A549 (cell line): ENCODE measurements at regions not wholly inside any gene's neighbourhood (a gene's known extent, or its start where the extent isn't known, plus 50 kb on each side); places are given as distances from the start of the nearest gene placed in this dataset.

Experiments used
- ATAC-seq, 2 experiments: fragments of 200-7000 bp in 1 of 2; fragments of >200 bp in 1 of 2; cut with Nextera tagmentation in 1 of 2; cut with Tn5 transposase in 1 of 2; 3 replicates each; pipeline versions ENCODE4 v1.8.0 to v1.9.1; 2018 to 2020; ENCODE audit warnings: mild to moderate bottlenecking in 1 of 2, moderate library complexity in 1 of 2
- CTCF ChIA-PET: fragments of 300-600 bp; sonication (Branson Sonifier 250); formaldehyde crosslinking; extraction: SDS; loops from one replicate; lab custom pipeline; 2021; ENCODE audit warnings: antibody characterized with exemption, inconsistent platforms; lab: Yijun Ruan, JAX
- POLR2A ChIA-PET: fragments of 350-600 bp; formaldehyde crosslinking; extraction: SDS; loops from one replicate; lab custom pipeline; 2021; ENCODE audit warnings: antibody characterized with exemption, inconsistent platforms; lab: Yijun Ruan, JAX
- DNase-seq, 2 experiments: peaks; one replicate each; pipeline versions ENCODE4 v3.0.0 to v3.0.0-alpha.2; 2011 to 2016; ENCODE audit warnings: low read depth in 1 of 2, low spot score in 1 of 2
- FAIRE-seq: peaks from 2 replicates; lab custom pipeline; 2011; peaks lifted over from hg19 to GRCh38; lab: Jason Lieb, UNC
- H3K27ac ChIP-seq, 2 experiments: fragments of >200 bp; sonication (Bioruptor Twin); formaldehyde crosslinking; 3 replicates each; pipeline ENCODE4 v1.5.1; 2016 to 2017
- H3K4me1 ChIP-seq: fragments of >200 bp; sonication (Bioruptor Twin); formaldehyde crosslinking; 3 replicates; pipeline ENCODE4 v1.6.1; 2016
- H3K4me2 ChIP-seq: fragments of >200 bp; sonication (Bioruptor Twin); formaldehyde crosslinking; 3 replicates; pipeline ENCODE4 v1.6.1; 2016
- H3K4me3 ChIP-seq: fragments of >200 bp; sonication (Bioruptor Twin); formaldehyde crosslinking; 3 replicates; pipeline ENCODE4 v1.5.1; 2016
- H3K9me3 ChIP-seq: fragments of >200 bp; sonication (Bioruptor Twin); formaldehyde crosslinking; 3 replicates; pipeline ENCODE4 v1.6.1; 2016
- CBX2 ChIP-seq: fragments of 200-600 bp; sonication (generic); IDR thresholded peaks from 2 replicates; pipeline ENCODE4 v1.6.1; 2016; ENCODE audit warnings: low read depth, mild to moderate bottlenecking, borderline replicate concordance
- CBX8 ChIP-seq: fragments of 200-600 bp; sonication (generic); IDR thresholded peaks from 2 replicates; pipeline ENCODE4 v1.6.1; 2016
- CHD4 ChIP-seq: fragments of 200-600 bp; sonication (generic); IDR thresholded peaks from 2 replicates; pipeline ENCODE4 v1.6.1; 2016; ENCODE audit warnings: antibody characterized with exemption, mild to moderate bottlenecking, borderline replicate concordance
- EHMT2 ChIP-seq: fragments of 200-600 bp; sonication (generic); IDR thresholded peaks from 2 replicates; pipeline ENCODE4 v1.6.1; 2016; ENCODE audit warnings: antibody characterized with exemption, low read depth, mild to moderate bottlenecking, moderate library complexity
- ESRRA ChIP-seq: fragments of 150-350 bp; IDR thresholded peaks from 2 replicates; pipeline ENCODE4 v1.6.1; 2014; ENCODE audit warnings: mild to moderate bottlenecking, low read length, borderline replicate concordance
- FOXS1 ChIP-seq: fragments of 250-450 bp; sonication (Bioruptor Pico); IDR thresholded peaks from 2 replicates; pipeline ENCODE4 v1.5.0; 2020; ENCODE audit warnings: mild to moderate bottlenecking, moderate library complexity
- HDAC2 ChIP-seq: fragments of 200-600 bp; sonication (generic); IDR thresholded peaks from 2 replicates; pipeline ENCODE4 v1.6.1; 2016
- HOXA7 ChIP-seq: fragments of 250-450 bp; sonication (Bioruptor Pico); IDR thresholded peaks from 2 replicates; pipeline ENCODE4 v1.5.0; 2020; ENCODE audit warnings: mild to moderate bottlenecking, moderate library complexity
- HOXB13 ChIP-seq: fragments of 250-450 bp; sonication (Bioruptor Pico); IDR thresholded peaks from 2 replicates; pipeline ENCODE4 v1.5.0; 2020; ENCODE audit warnings: low read depth, mild to moderate bottlenecking, moderate library complexity
- JUNB ChIP-seq: fragments of >200 bp; sonication (Bioruptor Twin); formaldehyde crosslinking; IDR thresholded peaks from 2 replicates; pipeline ENCODE4 v1.6.1; 2016
- MAFK ChIP-seq: fragments of 450-650 bp; IDR thresholded peaks from 2 replicates; pipeline ENCODE4 v1.6.1; 2014; ENCODE audit not compliant: partially characterized antibody
- POLR2A ChIP-seq: IDR thresholded peaks from 2 replicates; pipeline ENCODE4 v1.6.1; 2012; ENCODE audit warnings: mild to moderate bottlenecking, low read length
- POLR2AphosphoS2 ChIP-seq: conservative IDR thresholded peaks from 2 replicates; pipeline ENCODE4 v1.6.1; 2012; ENCODE audit warnings: low read length, improper control_type of control experiment, inconsistent platforms
- RNF2 ChIP-seq: fragments of 200-600 bp; sonication (generic); IDR thresholded peaks from 2 replicates; pipeline ENCODE4 v1.6.1; 2016; ENCODE audit warnings: low read depth, mild to moderate bottlenecking, antibody characterized with exemption, moderate library complexity, borderline replicate concordance
- SREBF2 ChIP-seq: fragments of 450-650 bp; IDR thresholded peaks from 2 replicates; pipeline ENCODE4 v1.6.1; 2014; ENCODE audit warnings: mild to moderate bottlenecking, moderate library complexity
- ZFP36 ChIP-seq: fragments of 450-650 bp; IDR thresholded peaks from 2 replicates; pipeline ENCODE4 v1.6.1; 2014; ENCODE audit warnings: borderline replicate concordance; ENCODE audit not compliant: partially characterized antibody
- WGBS: methylation state at CpG from one replicate; pipeline ENCODE4 v1.1.6; 2017; ENCODE audit errors: missing lambda C conversion rate; 5-methylcytosine and 5-hydroxymethylcytosine counted together
- TF ChIP-seq, protein P1 (sequence below): IDR thresholded peaks from 2 replicates; pipeline ENCODE4 v1.6.1; 2012; ENCODE audit warnings: low read depth, borderline replicate concordance
- TF ChIP-seq, protein P2 (sequence below): fragments of >200 bp; sonication (Bioruptor Twin); formaldehyde crosslinking; IDR thresholded peaks from 3 replicates; pipeline ENCODE4 v1.5.1; 2016
- TF ChIP-seq, protein P3 (sequence below): fragments of >200 bp; sonication (Bioruptor Twin); formaldehyde crosslinking; IDR thresholded peaks from 2 replicates; pipeline ENCODE4 v1.6.1; 2016
- TF ChIP-seq, protein P4 (sequence below): fragments of 250-450 bp; sonication (Bioruptor Pico); IDR thresholded peaks from 2 replicates; pipeline ENCODE4 v1.5.0; 2021; ENCODE audit warnings: mild to moderate bottlenecking, moderate library complexity, borderline replicate concordance

DNA sequence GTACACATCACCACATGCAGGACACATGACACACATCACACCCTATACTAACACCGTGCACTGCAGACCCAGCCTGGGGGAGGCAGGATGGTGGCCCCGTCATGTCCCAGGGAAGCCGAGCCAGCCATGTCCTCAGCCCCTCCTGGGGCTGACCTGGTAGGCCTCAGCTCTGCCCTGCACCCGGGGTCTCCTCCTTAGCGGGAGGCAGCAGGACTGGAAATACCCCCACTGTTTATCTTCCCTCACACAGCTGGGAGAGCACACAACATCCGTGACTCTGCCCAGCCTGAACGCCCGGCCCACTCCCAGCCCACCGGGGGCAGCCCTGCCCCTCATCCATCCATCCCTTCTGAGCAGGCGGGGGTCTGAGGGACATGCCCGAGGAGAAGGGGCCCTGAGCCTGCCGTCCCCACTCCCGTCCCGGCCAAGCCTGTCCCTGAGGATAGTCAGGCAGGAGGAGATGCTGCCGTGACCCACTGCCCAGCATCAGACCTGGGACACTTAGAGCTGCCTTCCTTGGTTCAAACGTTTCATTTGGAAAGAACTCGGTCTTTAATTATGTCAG lies 945.0 kb downstream of the BRD1 start:
- no peaks in the 10 kb centered on the region for H3K4me1 ChIP-seq
- FAIRE-seq (no peak), ATAC-seq (no peak), DNase-seq (no peak)
- no peak overlapping the region for H3K4me3 ChIP-seq
- H3K4me2 ChIP-seq: no peak overlapping the region
- H3K9me3 ChIP-seq: no peaks in the 10 kb centered on the region
- TF ChIP-seq RNF2: no peak
- no peak for TF ChIP-seq HOXB13 (CRISPR knock-in tag)
- TF ChIP-seq, protein P1, sequence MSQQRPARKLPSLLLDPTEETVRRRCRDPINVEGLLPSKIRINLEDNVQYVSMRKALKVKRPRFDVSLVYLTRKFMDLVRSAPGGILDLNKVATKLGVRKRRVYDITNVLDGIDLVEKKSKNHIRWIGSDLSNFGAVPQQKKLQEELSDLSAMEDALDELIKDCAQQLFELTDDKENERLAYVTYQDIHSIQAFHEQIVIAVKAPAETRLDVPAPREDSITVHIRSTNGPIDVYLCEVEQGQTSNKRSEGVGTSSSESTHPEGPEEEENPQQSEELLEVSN: no peak
- no peak for TF ChIP-seq HDAC2
- TF ChIP-seq, protein P2, sequence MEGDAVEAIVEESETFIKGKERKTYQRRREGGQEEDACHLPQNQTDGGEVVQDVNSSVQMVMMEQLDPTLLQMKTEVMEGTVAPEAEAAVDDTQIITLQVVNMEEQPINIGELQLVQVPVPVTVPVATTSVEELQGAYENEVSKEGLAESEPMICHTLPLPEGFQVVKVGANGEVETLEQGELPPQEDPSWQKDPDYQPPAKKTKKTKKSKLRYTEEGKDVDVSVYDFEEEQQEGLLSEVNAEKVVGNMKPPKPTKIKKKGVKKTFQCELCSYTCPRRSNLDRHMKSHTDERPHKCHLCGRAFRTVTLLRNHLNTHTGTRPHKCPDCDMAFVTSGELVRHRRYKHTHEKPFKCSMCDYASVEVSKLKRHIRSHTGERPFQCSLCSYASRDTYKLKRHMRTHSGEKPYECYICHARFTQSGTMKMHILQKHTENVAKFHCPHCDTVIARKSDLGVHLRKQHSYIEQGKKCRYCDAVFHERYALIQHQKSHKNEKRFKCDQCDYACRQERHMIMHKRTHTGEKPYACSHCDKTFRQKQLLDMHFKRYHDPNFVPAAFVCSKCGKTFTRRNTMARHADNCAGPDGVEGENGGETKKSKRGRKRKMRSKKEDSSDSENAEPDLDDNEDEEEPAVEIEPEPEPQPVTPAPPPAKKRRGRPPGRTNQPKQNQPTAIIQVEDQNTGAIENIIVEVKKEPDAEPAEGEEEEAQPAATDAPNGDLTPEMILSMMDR: no peak
- TF ChIP-seq ESRRA: no peak
- TF ChIP-seq, protein P3, sequence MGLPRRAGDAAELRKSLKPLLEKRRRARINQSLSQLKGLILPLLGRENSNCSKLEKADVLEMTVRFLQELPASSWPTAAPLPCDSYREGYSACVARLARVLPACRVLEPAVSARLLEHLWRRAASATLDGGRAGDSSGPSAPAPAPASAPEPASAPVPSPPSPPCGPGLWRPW: no peak
- no peak for TF ChIP-seq CBX2
- no peak for TF ChIP-seq EHMT2
- ChIA-PET CTCF (no interaction called here), POLR2A (no interaction called here)
- H3K27ac ChIP-seq: no peak overlapping the region
- WGBS: 25% methylated on average over 7 of the region's 17 CpGs

DNA sequence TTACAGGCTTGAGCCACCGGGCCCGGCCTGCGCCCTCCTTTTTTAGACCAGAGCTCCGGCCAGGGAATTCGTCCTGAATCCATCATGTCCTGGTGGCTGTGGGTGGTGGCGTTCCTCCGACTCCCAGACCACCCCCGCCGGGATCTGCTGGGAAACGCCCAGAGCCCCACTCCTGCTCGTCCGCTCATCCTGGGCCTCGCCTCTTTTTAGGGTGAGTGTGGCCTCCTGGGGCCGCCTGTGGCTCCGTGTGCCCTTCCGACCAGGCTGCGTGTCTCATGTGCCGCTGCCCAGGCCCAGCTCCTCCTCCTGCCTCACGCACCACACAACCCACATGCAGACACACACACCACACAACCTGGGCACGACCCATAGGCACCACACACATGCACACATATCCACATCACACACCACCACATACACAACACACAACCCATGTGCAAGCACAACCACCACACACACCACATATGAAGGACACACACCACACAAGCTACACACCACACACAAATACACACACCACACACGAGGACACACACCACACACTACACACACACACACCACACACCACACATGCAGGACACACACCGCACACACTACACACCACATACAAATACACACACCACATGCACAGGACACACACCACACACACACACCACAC lies 946.2 kb downstream of the BRD1 start:
- DNase-seq (no peak), ATAC-seq (no peak), FAIRE-seq (no peak)
- Histone ChIP-seq H3K27ac (no peak overlapping the region), H3K4me2 (no peak overlapping the region), H3K4me1 (no peaks in the 10 kb centered on the region), H3K4me3 (no peak overlapping the region), H3K9me3 (no peaks in the 10 kb centered on the region)
- TF ChIP-seq, protein P3: no peak
- TF ChIP-seq CBX8 (no peak), SREBF2 (no peak), JUNB (no peak), CHD4 (no peak), POLR2AphosphoS2 (no peak), POLR2A (no peak), FOXS1 (CRISPR knock-in tag) (no peak), MAFK (no peak), HOXA7 (CRISPR knock-in tag) (no peak), ZFP36 (no peak)
- TF ChIP-seq, protein P2: no peak
- TF ChIP-seq, protein P4, sequence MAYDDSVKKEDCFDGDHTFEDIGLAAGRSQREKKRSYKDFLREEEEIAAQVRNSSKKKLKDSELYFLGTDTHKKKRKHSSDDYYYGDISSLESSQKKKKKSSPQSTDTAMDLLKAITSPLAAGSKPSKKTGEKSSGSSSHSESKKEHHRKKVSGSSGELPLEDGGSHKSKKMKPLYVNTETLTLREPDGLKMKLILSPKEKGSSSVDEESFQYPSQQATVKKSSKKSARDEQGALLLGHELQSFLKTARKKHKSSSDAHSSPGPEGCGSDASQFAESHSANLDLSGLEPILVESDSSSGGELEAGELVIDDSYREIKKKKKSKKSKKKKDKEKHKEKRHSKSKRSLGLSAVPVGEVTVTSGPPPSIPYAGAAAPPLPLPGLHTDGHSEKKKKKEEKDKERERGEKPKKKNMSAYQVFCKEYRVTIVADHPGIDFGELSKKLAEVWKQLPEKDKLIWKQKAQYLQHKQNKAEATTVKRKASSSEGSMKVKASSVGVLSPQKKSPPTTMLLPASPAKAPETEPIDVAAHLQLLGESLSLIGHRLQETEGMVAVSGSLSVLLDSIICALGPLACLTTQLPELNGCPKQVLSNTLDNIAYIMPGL (CRISPR knock-in tag): no peak
- 68% methylated on average over 9 of the region's 22 CpGs for WGBS
- CTCF ChIA-PET: no interaction called here
- POLR2A ChIA-PET: no interaction called here
